ENCODE measurements at regions not wholly inside any gene's neighbourhood (a gene's known extent, or its start where the extent isn't known, plus 50 kb on each side); places are given as distances from the start of the nearest gene placed in this dataset.
"Not testable (repeated sequence)": the region's sequence is repeated elsewhere in the genome, so short reads cannot be mapped to it uniquely, and the experiment has no call there.

- 70 to 91% methylated on average over 1 of the region's 1 CpG for WGBS, 2 donors
- H3K27me3 ChIP-seq, result no peaks in the 10 kb centered on the region
- no peaks in the 10 kb centered on the region for H3K4me1 ChIP-seq
- H3K9me3 ChIP-seq, result no peaks in the 10 kb centered on the region
- no peak overlapping the region for H3K4me3 ChIP-seq
- TF ChIP-seq, protein P1, sequence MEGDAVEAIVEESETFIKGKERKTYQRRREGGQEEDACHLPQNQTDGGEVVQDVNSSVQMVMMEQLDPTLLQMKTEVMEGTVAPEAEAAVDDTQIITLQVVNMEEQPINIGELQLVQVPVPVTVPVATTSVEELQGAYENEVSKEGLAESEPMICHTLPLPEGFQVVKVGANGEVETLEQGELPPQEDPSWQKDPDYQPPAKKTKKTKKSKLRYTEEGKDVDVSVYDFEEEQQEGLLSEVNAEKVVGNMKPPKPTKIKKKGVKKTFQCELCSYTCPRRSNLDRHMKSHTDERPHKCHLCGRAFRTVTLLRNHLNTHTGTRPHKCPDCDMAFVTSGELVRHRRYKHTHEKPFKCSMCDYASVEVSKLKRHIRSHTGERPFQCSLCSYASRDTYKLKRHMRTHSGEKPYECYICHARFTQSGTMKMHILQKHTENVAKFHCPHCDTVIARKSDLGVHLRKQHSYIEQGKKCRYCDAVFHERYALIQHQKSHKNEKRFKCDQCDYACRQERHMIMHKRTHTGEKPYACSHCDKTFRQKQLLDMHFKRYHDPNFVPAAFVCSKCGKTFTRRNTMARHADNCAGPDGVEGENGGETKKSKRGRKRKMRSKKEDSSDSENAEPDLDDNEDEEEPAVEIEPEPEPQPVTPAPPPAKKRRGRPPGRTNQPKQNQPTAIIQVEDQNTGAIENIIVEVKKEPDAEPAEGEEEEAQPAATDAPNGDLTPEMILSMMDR (IDR thresholded peaks at IDR 0.05), result no peak
- TF ChIP-seq POLR2A (IDR thresholded peaks at IDR 0.05), result no peak
- intact Hi-C loops (cut with DNase I; ENCODE audit: low total_unique reads), result no loop called here
- no peak overlapping the region for H3K27ac ChIP-seq
- no peaks in the 10 kb centered on the region for H3K36me3 ChIP-seq (ENCODE audit: low read depth, missing control alignments)
- no peak for DNase-seq
Measured at GRCh38 chr18:42544901-42545300, 570.6 kb downstream of the RIT2 start.

GRCh38 chr18:42545825-42546224 is 569.7 kb downstream of the RIT2 start:
- Histone ChIP-seq H3K9me3 (no peaks in the 10 kb centered on the region), H3K36me3 (ENCODE audit: low read depth, missing control alignments) (no peaks in the 10 kb centered on the region), H3K27me3 (no peaks in the 10 kb centered on the region), H3K4me3 (no peak overlapping the region), H3K27ac (no peak overlapping the region), H3K4me1 (no peaks in the 10 kb centered on the region)
- 84% methylated on average over 5 of the region's 5 CpGs for WGBS, 2 donors
- DNase-seq, result no peak
- intact Hi-C loops (cut with DNase I; ENCODE audit: low total_unique reads), result no loop called here
- TF ChIP-seq, protein P1 (IDR thresholded peaks at IDR 0.05), result no peak
- no peak for TF ChIP-seq POLR2A (IDR thresholded peaks at IDR 0.05)

- Histone ChIP-seq H3K27me3 (no peaks in the 10 kb centered on the region), H3K36me3 (ENCODE audit: low read depth, missing control alignments) (no peaks in the 10 kb centered on the region), H3K4me3 (no peak overlapping the region), H3K27ac (no peak overlapping the region), H3K4me1 (no peaks in the 10 kb centered on the region), H3K9me3 (no peaks in the 10 kb centered on the region)
- intact Hi-C loops (cut with DNase I; ENCODE audit: low total_unique reads), result no loop called here
- WGBS, 2 donors, result 63 to 71% methylated on average over 1 of the region's 1 CpG
- DNase-seq, result no peak
- TF ChIP-seq, protein P1 (IDR thresholded peaks at IDR 0.05), result no peak
- TF ChIP-seq POLR2A (IDR thresholded peaks at IDR 0.05), result no peak
Measured at GRCh38 chr18:42548493-42548892, 567.0 kb downstream of the RIT2 start.

- Histone ChIP-seq H3K36me3 (ENCODE audit: low read depth, missing control alignments) (no peaks in the 10 kb centered on the region), H3K4me3 (no peak overlapping the region), H3K27ac (no peak overlapping the region), H3K4me1 (no peaks in the 10 kb centered on the region), H3K9me3 (no peaks in the 10 kb centered on the region), H3K27me3 (no peaks in the 10 kb centered on the region)
- intact Hi-C loops (cut with DNase I; ENCODE audit: low total_unique reads), result no loop called here
- TF ChIP-seq POLR2A (IDR thresholded peaks at IDR 0.05), result no peak
- TF ChIP-seq, protein P1 (IDR thresholded peaks at IDR 0.05), result no peak
- DNase-seq, result no peak
- WGBS, 2 donors, result 94 to 96% methylated on average over 3 of the region's 3 CpGs
Measured at GRCh38 chr18:42549596-42549995, 565.9 kb downstream of the RIT2 start.

DNA sequence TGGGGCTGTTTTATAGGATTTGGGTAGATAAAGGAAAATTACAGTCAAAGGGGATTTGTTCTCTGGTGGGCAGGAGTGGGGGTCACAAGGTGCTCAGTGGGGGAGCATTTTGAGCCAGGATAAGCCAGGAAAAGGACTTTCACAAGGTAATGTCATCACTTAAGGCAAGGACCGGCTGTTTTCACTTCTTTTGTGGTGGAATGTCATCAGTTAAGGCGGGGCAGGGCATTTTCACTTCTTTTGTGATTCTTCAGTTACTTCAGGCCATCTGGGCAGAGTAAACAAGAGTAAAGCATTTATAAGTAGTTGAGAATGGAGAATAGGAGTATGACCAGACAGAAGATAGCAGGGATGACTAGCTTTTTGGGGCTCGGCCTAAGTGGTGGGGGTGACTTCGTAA is 562.9 kb downstream of the RIT2 start:
- H3K27me3 ChIP-seq; H3K27ac ChIP-seq; H3K36me3 ChIP-seq (ENCODE audit: low read depth, missing control alignments); H3K9me3 ChIP-seq; DNase-seq; H3K4me3 ChIP-seq; intact Hi-C loops (cut with DNase I; ENCODE audit: low total_unique reads); H3K4me1 ChIP-seq: not testable (repeated sequence)
- WGBS, 2 donors, result 77 to 94% methylated on average over 4 of the region's 4 CpGs

Data from testis (tissue), 2 donors.